IMR-90 (cell line): ENCODE measurements at regions not wholly inside any gene's neighbourhood (a gene's known extent, or its start where the extent isn't known, plus 50 kb on each side); places are given as distances from the start of the nearest gene placed in this dataset.

ENCODE experiments used
- ATAC-seq: fragments of 200-7000 bp; cut with Tn5 transposase; 2 replicates; pipeline ENCODE4 v1.9.1; 2020; ENCODE audit warnings: low read depth, mild to moderate bottlenecking, moderate library complexity
- BruUV-seq: library from RNA; stranded (reverse); fragments of 400-500 nt; replicated peaks from 2 replicates; lab custom pipeline; 2021; lab: Mats Ljungman, UMichigan
- CTCF ChIA-PET: fragments of 300-600 bp; formaldehyde crosslinking; extraction: SDS; loops from one replicate; lab custom pipeline; 2021; ENCODE audit warnings: antibody characterized with exemption; lab: Yijun Ruan, JAX
- POLR2A ChIA-PET: fragments of 300-600 bp; sonication (Branson Sonifier 250); formaldehyde crosslinking; loops from one replicate; lab custom pipeline; 2022; ENCODE audit warnings: antibody characterized with exemption; ENCODE audit not compliant: unreplicated experiment; lab: Charles Lee
- DNase-seq: peaks from one replicate; pipeline ENCODE4 v3.0.0; 2013
- H2AFZ ChIP-seq: replicated peaks from 2 replicates; pipeline ENCODE3; 2013; ENCODE audit warnings: low read length, mild to moderate bottlenecking; ENCODE audit not compliant: poor library complexity
- H2AK5ac ChIP-seq: 2 replicates; pipeline ENCODE4 v1.6.1; 2013; ENCODE audit warnings: low read depth, low read length, inconsistent platforms
- H2AK9ac ChIP-seq: replicated peaks from 2 replicates; pipeline ENCODE3; 2013; ENCODE audit warnings: mild to moderate bottlenecking, low read depth, low read length, moderate library complexity; ENCODE audit not compliant: poor library complexity
- H2BK120ac ChIP-seq: 2 replicates; pipeline ENCODE4 v1.6.1; 2013; ENCODE audit warnings: low read depth, low read length, inconsistent platforms
- H2BK15ac ChIP-seq: 3 replicates; pipeline ENCODE4 v1.6.1; 2013; ENCODE audit warnings: low read depth, low read length, inconsistent platforms
- H2BK20ac ChIP-seq: 2 replicates; pipeline ENCODE4 v1.6.1; 2013; ENCODE audit warnings: low read depth, mild to moderate bottlenecking, inconsistent platforms, low read length, moderate library complexity
- H2BK5ac ChIP-seq: 2 replicates; pipeline ENCODE4 v1.6.1; 2013; ENCODE audit warnings: mild to moderate bottlenecking, low read depth, low read length, inconsistent platforms; ENCODE audit not compliant: poor library complexity, severe bottlenecking
- H3K14ac ChIP-seq: replicated peaks from 2 replicates; pipeline ENCODE4 v1.6.1; 2013; ENCODE audit warnings: low read depth, low read length, inconsistent platforms
- H3K18ac ChIP-seq: 2 replicates; pipeline ENCODE4 v1.6.1; 2013; ENCODE audit warnings: low read depth, low read length, control low read depth
- H3K23ac ChIP-seq: 2 replicates; pipeline ENCODE4 v1.6.1; 2013; ENCODE audit warnings: low read depth, low read length, inconsistent platforms
- H3K27ac ChIP-seq: 2 replicates; pipeline ENCODE4 v1.5.1; 2013; ENCODE audit warnings: mild to moderate bottlenecking, control low read depth, low read length; ENCODE audit not compliant: insufficient read depth
- H3K27me3 ChIP-seq: 2 replicates; pipeline ENCODE4 v1.6.1; 2013; ENCODE audit warnings: low read length; ENCODE audit not compliant: control insufficient read depth, insufficient read depth
- H3K36me3 ChIP-seq: 2 replicates; pipeline ENCODE4 v1.6.1; 2013; ENCODE audit warnings: low read length, mixed read lengths; ENCODE audit not compliant: control insufficient read depth, insufficient read depth
- H3K4ac ChIP-seq: 2 replicates; pipeline ENCODE4 v1.6.1; 2013; ENCODE audit warnings: low read depth, low read length, inconsistent platforms
- H3K4me1 ChIP-seq: 2 replicates; pipeline ENCODE4 v1.6.1; 2013; ENCODE audit warnings: low read length, mixed read lengths; ENCODE audit not compliant: control insufficient read depth, insufficient read depth
- H3K4me2 ChIP-seq: 2 replicates; pipeline ENCODE4 v1.6.1; 2013; ENCODE audit warnings: low read depth, mild to moderate bottlenecking, control low read depth, low read length, moderate library complexity
- H3K4me3 ChIP-seq: 2 replicates; pipeline ENCODE4 v1.5.1; 2013; ENCODE audit warnings: low read depth, mild to moderate bottlenecking, control low read depth, low read length, moderate library complexity; ENCODE audit not compliant: insufficient read depth
- H3K56ac ChIP-seq: 2 replicates; pipeline ENCODE4 v1.6.1; 2013; ENCODE audit warnings: low read length, inconsistent platforms; ENCODE audit not compliant: insufficient read depth; ENCODE audit errors: extremely low read depth
- H3K79me1 ChIP-seq, 2 experiments: 2 replicates each; pipeline ENCODE4 v1.6.1; 2013; ENCODE audit warnings: low read length in 2 of 2, inconsistent platforms in 1 of 2, low read depth in 1 of 2
- H3K9ac ChIP-seq: 2 replicates; pipeline ENCODE4 v1.6.1; 2013; ENCODE audit warnings: low read depth, low read length, control low read depth
- H3K9me1 ChIP-seq: 2 replicates; pipeline ENCODE4 v1.6.1; 2013; ENCODE audit warnings: low read length, inconsistent platforms; ENCODE audit not compliant: insufficient read depth
- H3K9me3 ChIP-seq: 2 replicates; pipeline ENCODE4 v1.6.1; 2013; ENCODE audit warnings: low read length; ENCODE audit not compliant: control insufficient read depth, insufficient read depth
- H4K20me1 ChIP-seq: 2 replicates; pipeline ENCODE4 v1.6.1; 2013; ENCODE audit warnings: low read length, inconsistent platforms; ENCODE audit not compliant: insufficient read depth
- H4K5ac ChIP-seq: 2 replicates; pipeline ENCODE4 v1.6.1; 2013; ENCODE audit warnings: mild to moderate bottlenecking, low read depth, low read length, control low read depth
- H4K8ac ChIP-seq, 2 experiments: 2 replicates each; pipeline ENCODE4 v1.6.1; 2013; ENCODE audit warnings: low read depth in 2 of 2, low read length in 2 of 2, control low read depth in 1 of 2, inconsistent platforms in 1 of 2
- H4K91ac ChIP-seq: 2 replicates; pipeline ENCODE4 v1.6.1; 2013; ENCODE audit warnings: low read depth, low read length, inconsistent platforms; ENCODE audit not compliant: insufficient read depth
- BHLHE40 ChIP-seq: fragments of 150-350 bp; IDR thresholded peaks from 2 replicates; pipeline ENCODE4 v1.6.1; 2016; ENCODE audit warnings: mild to moderate bottlenecking, low read depth, low read length
- MAFK ChIP-seq: IDR thresholded peaks from 2 replicates; pipeline ENCODE4 v1.6.1; 2012; ENCODE audit warnings: low read depth, low read length, improper control_type of control experiment
- MAZ ChIP-seq: IDR thresholded peaks from 2 replicates; pipeline ENCODE4 v1.6.1; 2012; ENCODE audit warnings: low read depth, mild to moderate bottlenecking, low read length, improper control_type of control experiment, moderate library complexity, borderline replicate concordance
- SMC3 ChIP-seq: fragments of 150-350 bp; IDR thresholded peaks from 2 replicates; pipeline ENCODE4 v1.6.1; 2016; ENCODE audit warnings: low read depth, mild to moderate bottlenecking, antibody characterized with exemption, low read length, moderate library complexity
- USF2 ChIP-seq: fragments of 150-350 bp; IDR thresholded peaks from 2 replicates; pipeline ENCODE4 v1.6.1; 2017; ENCODE audit warnings: mild to moderate bottlenecking, antibody characterized with exemption, low read length, low read depth
- WGBS, 2 experiments: methylation state at CpG; one replicate each; pipeline versions ENCODE4 v1.1.5 to v1.1.7; 2013; ENCODE audit warnings: missing lambda C conversion rate in 2 of 2; ENCODE audit not compliant: insufficient read length in 1 of 2; ENCODE audit errors: extremely low coverage in 2 of 2; 5-methylcytosine and 5-hydroxymethylcytosine counted together
- dilution Hi-C: fragments of 300-500 bp; cut with HindIII; formaldehyde crosslinking; loops from one replicate; pipeline ENCODE4 v1.14.3; 2018; ENCODE audit warnings: low sequenced_read_pairs; ENCODE audit not compliant: unreplicated experiment
- in situ Hi-C: fragments of 300-500 bp; cut with MboI; formaldehyde crosslinking; loops from 3 replicates; pipeline ENCODE4 v1.14.3; 2019; ENCODE audit warnings: low sequenced_read_pairs, inconsistent platforms, mixed read lengths
- intact Hi-C: fragments of 100-400 bp; cut with micrococcal nuclease; formaldehyde crosslinking; loops from 2 replicates; pipeline ENCODE4 v1.10.0; 2022

GRCh38 chr13:24612726-24613125 lies 67.5 kb upstream of the ATP12A start:
- intact Hi-C loops (no loop called here), dilution Hi-C loops (no loop called here), in situ Hi-C loops (no loop called here)
- H2AFZ ChIP-seq, result no peak overlapping the region
- TF ChIP-seq BHLHE40 (no peak), USF2 (no peak), SMC3 (no peak), MAZ (no peak), MAFK (no peak)
- WGBS, 2 experiments, result 86% methylated on average over 2 of the region's 9 CpGs; no CpG with 5 or more reads in 1 of the 2 experiments
- ATAC-seq, result no peak
- H4K20me1 ChIP-seq, result no peaks in the 10 kb centered on the region
- no peak overlapping the region for H3K23ac ChIP-seq
- H3K4me2 ChIP-seq, result no peak overlapping the region
- H2BK5ac ChIP-seq, result no peak overlapping the region
- no peaks in the 10 kb centered on the region; the same call in 1 of the 2 replicates for H3K9me3 ChIP-seq
- no peaks in the 10 kb centered on the region for H3K4me1 ChIP-seq
- no peak overlapping the region for H4K8ac ChIP-seq
- no peak overlapping the region for H2BK15ac ChIP-seq
- H3K56ac ChIP-seq, result no peak overlapping the region
- H3K4ac ChIP-seq, result no peak overlapping the region
- no peak overlapping the region for H3K4me3 ChIP-seq
- H3K27ac ChIP-seq, result no peak overlapping the region
- ChIA-PET CTCF (no interaction called here), POLR2A (no interaction called here)
- no peak overlapping the region for H3K14ac ChIP-seq
- no TSS peak for BruUV-seq
- no peak overlapping the region for H4K5ac ChIP-seq
- DNase-seq, result no peak
- H2BK120ac ChIP-seq, result no peak overlapping the region
- no peak overlapping the region for H4K91ac ChIP-seq
- no peaks in the 10 kb centered on the region for H3K36me3 ChIP-seq
- no peak overlapping the region for H2BK20ac ChIP-seq
- no peaks in the 10 kb centered on the region for H3K9me1 ChIP-seq
- H2AK9ac ChIP-seq, result no peak overlapping the region
- H3K27me3 ChIP-seq, result peaks cover 2% of the 10 kb centered on the region; the same call in 1 of the 2 replicates
- no peak overlapping the region for H3K18ac ChIP-seq
- no peak overlapping the region for H3K9ac ChIP-seq
- no peaks in the 10 kb centered on the region for H3K79me1 ChIP-seq
- no peak overlapping the region for H2AK5ac ChIP-seq
